Breast epithelium (tissue), 3 donors: ENCODE measurements at regions not wholly inside any gene's neighbourhood (a gene's known extent, or its start where the extent isn't known, plus 50 kb on each side); places are given as distances from the start of the nearest gene placed in this dataset.

Experiments
- POLR2A ChIP-seq: fragments of 450-650 bp; IDR thresholded peaks from one replicate; pipeline ENCODE4 v1.6.1; 2016; ENCODE audit warnings: antibody characterized with exemption, mild to moderate bottlenecking, moderate library complexity
- TF ChIP-seq, protein P1 (sequence below), 3 donors: fragments of 450-650 bp; IDR thresholded peaks; one replicate each; pipeline ENCODE4 v1.5.1; 2016 to 2017; ENCODE audit warnings: antibody characterized with exemption in 3 of 3, mild to moderate bottlenecking in 3 of 3, moderate library complexity in 3 of 3

DNA sequence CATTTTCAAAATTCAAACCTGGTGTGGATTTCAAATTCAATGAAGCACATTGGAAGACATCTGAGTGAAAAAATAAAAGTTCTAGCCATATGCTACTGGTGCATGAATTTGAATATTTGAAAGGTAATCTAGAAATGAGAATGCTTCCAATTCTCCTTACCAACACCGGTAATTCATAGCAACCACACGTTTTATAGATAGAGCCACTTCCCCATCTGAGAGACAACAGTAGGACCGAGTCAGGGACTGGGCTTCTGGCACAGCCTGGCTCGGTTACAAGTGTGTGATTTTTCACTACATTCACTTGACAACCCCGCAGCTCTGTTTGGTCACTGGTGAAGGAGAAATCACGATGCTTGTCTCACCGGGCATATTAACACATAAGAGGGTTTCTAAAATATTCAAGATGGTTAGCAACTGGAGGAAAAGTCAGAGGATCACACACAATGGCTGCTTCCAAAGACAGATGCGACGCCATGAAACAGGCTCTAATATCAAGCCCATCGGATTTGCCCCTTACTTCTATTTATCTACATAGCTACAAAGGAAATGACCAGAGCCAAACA is 86.5 kb upstream of the FOXN3 start:
- TF ChIP-seq, protein P1, sequence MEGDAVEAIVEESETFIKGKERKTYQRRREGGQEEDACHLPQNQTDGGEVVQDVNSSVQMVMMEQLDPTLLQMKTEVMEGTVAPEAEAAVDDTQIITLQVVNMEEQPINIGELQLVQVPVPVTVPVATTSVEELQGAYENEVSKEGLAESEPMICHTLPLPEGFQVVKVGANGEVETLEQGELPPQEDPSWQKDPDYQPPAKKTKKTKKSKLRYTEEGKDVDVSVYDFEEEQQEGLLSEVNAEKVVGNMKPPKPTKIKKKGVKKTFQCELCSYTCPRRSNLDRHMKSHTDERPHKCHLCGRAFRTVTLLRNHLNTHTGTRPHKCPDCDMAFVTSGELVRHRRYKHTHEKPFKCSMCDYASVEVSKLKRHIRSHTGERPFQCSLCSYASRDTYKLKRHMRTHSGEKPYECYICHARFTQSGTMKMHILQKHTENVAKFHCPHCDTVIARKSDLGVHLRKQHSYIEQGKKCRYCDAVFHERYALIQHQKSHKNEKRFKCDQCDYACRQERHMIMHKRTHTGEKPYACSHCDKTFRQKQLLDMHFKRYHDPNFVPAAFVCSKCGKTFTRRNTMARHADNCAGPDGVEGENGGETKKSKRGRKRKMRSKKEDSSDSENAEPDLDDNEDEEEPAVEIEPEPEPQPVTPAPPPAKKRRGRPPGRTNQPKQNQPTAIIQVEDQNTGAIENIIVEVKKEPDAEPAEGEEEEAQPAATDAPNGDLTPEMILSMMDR (IDR thresholded peaks at IDR 0.05): no peak
- no peak for TF ChIP-seq POLR2A
